ENCODE measurements at regions not wholly inside any gene's neighbourhood (a gene's known extent, or its start where the extent isn't known, plus 50 kb on each side); places are given as distances from the start of the nearest gene placed in this dataset.

DNA sequence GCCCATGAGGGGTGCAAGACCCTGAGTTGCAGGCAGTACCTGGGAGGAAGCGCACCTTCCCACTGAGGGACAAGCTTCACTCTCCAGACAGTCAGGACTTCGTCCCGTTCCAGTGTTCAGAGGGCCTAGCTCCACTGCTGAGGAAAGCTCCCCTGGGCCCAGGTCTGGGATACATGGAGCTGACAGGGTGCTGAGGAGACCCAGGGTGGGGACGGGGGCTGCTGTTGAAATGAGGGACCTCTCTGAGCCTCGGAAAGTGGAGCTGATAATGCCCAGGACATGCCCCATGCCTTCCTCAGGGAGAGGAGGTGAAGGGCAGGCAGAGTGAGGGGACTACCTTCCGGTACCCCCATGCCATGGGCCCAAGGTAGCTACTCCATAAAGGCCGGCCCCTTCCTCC, 169.2 kb upstream of the MYCN start:
- TF ChIP-seq, protein P1, sequence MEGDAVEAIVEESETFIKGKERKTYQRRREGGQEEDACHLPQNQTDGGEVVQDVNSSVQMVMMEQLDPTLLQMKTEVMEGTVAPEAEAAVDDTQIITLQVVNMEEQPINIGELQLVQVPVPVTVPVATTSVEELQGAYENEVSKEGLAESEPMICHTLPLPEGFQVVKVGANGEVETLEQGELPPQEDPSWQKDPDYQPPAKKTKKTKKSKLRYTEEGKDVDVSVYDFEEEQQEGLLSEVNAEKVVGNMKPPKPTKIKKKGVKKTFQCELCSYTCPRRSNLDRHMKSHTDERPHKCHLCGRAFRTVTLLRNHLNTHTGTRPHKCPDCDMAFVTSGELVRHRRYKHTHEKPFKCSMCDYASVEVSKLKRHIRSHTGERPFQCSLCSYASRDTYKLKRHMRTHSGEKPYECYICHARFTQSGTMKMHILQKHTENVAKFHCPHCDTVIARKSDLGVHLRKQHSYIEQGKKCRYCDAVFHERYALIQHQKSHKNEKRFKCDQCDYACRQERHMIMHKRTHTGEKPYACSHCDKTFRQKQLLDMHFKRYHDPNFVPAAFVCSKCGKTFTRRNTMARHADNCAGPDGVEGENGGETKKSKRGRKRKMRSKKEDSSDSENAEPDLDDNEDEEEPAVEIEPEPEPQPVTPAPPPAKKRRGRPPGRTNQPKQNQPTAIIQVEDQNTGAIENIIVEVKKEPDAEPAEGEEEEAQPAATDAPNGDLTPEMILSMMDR (IDR thresholded peaks at IDR 0.05; ENCODE audit: insufficient read depth, low read depth, low read length): no peak
- no peak for TF ChIP-seq EZH2 (IDR thresholded peaks at IDR 0.05; ENCODE audit: insufficient read depth, low read length)
- Histone ChIP-seq H3K36me3 (ENCODE audit: insufficient read depth, low read length) (no peaks in the 10 kb centered on the region), H3K27ac (ENCODE audit: low read depth, low read length) (no peak overlapping the region), H2AFZ (ENCODE audit: low read depth, low read length) (no peak overlapping the region), H3K79me2 (ENCODE audit: insufficient read depth, low read length) (no peaks in the 10 kb centered on the region), H3K4me2 (ENCODE audit: low read length) (no peak overlapping the region), H3K4me1 (ENCODE audit: insufficient read depth, low read length) (no peaks in the 10 kb centered on the region), H3K27me3 (ENCODE audit: insufficient read depth, low read length) (no peaks in the 10 kb centered on the region), H3K4me3 (ENCODE audit: insufficient read depth, low read depth, low read length) (no peak overlapping the region), H3K9ac (ENCODE audit: low read length) (no peak overlapping the region), H3K9me3 (ENCODE audit: insufficient read depth, low read depth, low read length) (no peaks in the 10 kb centered on the region), H4K20me1 (ENCODE audit: insufficient read depth, low read length) (no peaks in the 10 kb centered on the region)
- no peak for DNase-seq (ENCODE audit: low read depth)
- Mint-ChIP-seq H3K4me3 (ENCODE audit: unreplicated experiment) (no peak overlapping the region), H3K4me1 (ENCODE audit: low read depth, unreplicated experiment) (peaks cover 5% of the 10 kb centered on the region), H3K27me3 (ENCODE audit: low read depth, unreplicated experiment) (peaks cover 23% of the 10 kb centered on the region), H3K36me3 (ENCODE audit: low read depth, unreplicated experiment) (no peaks in the 10 kb centered on the region), H3K27ac (ENCODE audit: unreplicated experiment) (no peak overlapping the region), H3K9me3 (ENCODE audit: unreplicated experiment) (no peaks in the 10 kb centered on the region)
- FAIRE-seq: no peak

DNA sequence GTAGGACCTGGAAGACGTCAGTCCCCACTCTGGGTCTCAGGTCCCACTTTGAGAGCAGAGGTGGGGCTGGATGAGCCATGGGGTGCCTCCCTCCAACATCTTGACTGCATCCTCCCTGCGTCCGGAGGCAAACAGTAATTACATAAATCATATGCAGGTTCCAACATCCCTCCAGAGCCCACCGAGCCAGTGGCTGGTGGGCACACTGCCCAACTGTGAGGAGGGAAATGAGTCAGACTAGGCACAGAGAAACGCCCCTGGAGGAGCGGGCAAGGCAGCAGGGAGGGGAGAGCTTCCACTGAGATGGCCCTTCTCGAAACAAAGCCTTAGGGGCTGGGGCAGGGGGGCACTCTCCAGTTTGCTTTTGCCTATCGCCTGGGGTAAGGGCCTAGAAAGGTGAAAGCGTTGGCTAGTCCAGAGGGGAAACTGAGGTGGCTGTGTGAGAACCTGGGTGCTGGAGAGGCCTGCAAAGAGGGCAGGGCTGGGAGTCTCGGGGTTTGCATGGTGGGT, 168.2 kb upstream of the MYCN start:
- Histone ChIP-seq H4K20me1 (ENCODE audit: insufficient read depth, low read length) (no peaks in the 10 kb centered on the region), H3K79me2 (ENCODE audit: insufficient read depth, low read length) (no peaks in the 10 kb centered on the region), H3K4me2 (ENCODE audit: low read length) (no peak overlapping the region), H3K27ac (ENCODE audit: low read depth, low read length) (no peak overlapping the region), H3K27me3 (ENCODE audit: insufficient read depth, low read length) (no peaks in the 10 kb centered on the region), H3K4me3 (ENCODE audit: insufficient read depth, low read depth, low read length) (no peak overlapping the region), H3K9me3 (ENCODE audit: insufficient read depth, low read depth, low read length) (no peaks in the 10 kb centered on the region), H3K9ac (ENCODE audit: low read length) (no peak overlapping the region), H3K4me1 (ENCODE audit: insufficient read depth, low read length) (no peaks in the 10 kb centered on the region), H3K36me3 (ENCODE audit: insufficient read depth, low read length) (no peaks in the 10 kb centered on the region), H2AFZ (ENCODE audit: low read depth, low read length) (no peak overlapping the region)
- Mint-ChIP-seq H3K4me3 (ENCODE audit: unreplicated experiment) (no peak overlapping the region), H3K4me1 (ENCODE audit: low read depth, unreplicated experiment) (peaks cover 13% of the 10 kb centered on the region), H3K27ac (ENCODE audit: unreplicated experiment) (no peak overlapping the region), H3K27me3 (ENCODE audit: low read depth, unreplicated experiment) (peaks cover 18% of the 10 kb centered on the region), H3K36me3 (ENCODE audit: low read depth, unreplicated experiment) (no peaks in the 10 kb centered on the region), H3K9me3 (ENCODE audit: unreplicated experiment) (no peaks in the 10 kb centered on the region)
- DNase-seq (ENCODE audit: low read depth) (no peak), FAIRE-seq (no peak)
- TF ChIP-seq EZH2 (IDR thresholded peaks at IDR 0.05; ENCODE audit: insufficient read depth, low read length): no peak
- TF ChIP-seq, protein P1 (IDR thresholded peaks at IDR 0.05; ENCODE audit: insufficient read depth, low read depth, low read length): no peak

DNA sequence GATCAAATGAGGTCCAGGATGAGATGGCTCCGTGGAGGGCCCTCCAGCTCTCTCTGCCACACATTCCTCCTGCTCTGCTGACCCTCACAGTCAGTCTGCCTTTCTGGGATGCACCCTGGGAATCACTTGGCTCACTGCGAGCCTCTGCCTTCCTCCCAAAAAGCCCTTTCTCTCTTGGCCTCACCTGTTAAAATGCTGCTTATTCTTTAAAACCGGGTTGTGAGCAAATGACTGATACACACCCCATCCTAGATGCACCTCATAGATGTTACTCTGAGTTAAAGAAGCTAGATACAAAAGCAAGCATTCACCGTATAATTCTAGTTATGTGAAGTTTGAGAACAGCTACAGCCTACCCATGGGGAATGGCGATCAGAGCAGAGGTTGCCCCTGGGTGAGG, 167.7 kb upstream of the MYCN start:
- Histone ChIP-seq H3K9me3 (ENCODE audit: insufficient read depth, low read depth, low read length) (no peaks in the 10 kb centered on the region), H3K4me2 (ENCODE audit: low read length) (no peak overlapping the region), H3K27me3 (ENCODE audit: insufficient read depth, low read length) (no peaks in the 10 kb centered on the region), H2AFZ (ENCODE audit: low read depth, low read length) (no peak overlapping the region), H3K27ac (ENCODE audit: low read depth, low read length) (no peak overlapping the region), H4K20me1 (ENCODE audit: insufficient read depth, low read length) (no peaks in the 10 kb centered on the region), H3K4me1 (ENCODE audit: insufficient read depth, low read length) (no peaks in the 10 kb centered on the region), H3K4me3 (ENCODE audit: insufficient read depth, low read depth, low read length) (no peak overlapping the region), H3K9ac (ENCODE audit: low read length) (no peak overlapping the region), H3K79me2 (ENCODE audit: insufficient read depth, low read length) (no peaks in the 10 kb centered on the region), H3K36me3 (ENCODE audit: insufficient read depth, low read length) (no peaks in the 10 kb centered on the region)
- H3K27me3 Mint-ChIP-seq (ENCODE audit: low read depth, unreplicated experiment): peaks cover 18% of the 10 kb centered on the region
- no peak overlapping the region for H3K4me3 Mint-ChIP-seq (ENCODE audit: unreplicated experiment)
- FAIRE-seq (no peak), DNase-seq (ENCODE audit: low read depth) (no peak)
- no peak overlapping the region for H3K27ac Mint-ChIP-seq (ENCODE audit: unreplicated experiment)
- H3K36me3 Mint-ChIP-seq (ENCODE audit: low read depth, unreplicated experiment): no peaks in the 10 kb centered on the region
- no peaks in the 10 kb centered on the region for H3K9me3 Mint-ChIP-seq (ENCODE audit: unreplicated experiment)
- TF ChIP-seq, protein P1 (IDR thresholded peaks at IDR 0.05; ENCODE audit: insufficient read depth, low read depth, low read length): no peak
- no peak for TF ChIP-seq EZH2 (IDR thresholded peaks at IDR 0.05; ENCODE audit: insufficient read depth, low read length)
- peaks cover 13% of the 10 kb centered on the region for H3K4me1 Mint-ChIP-seq (ENCODE audit: low read depth, unreplicated experiment)

Measured in astrocyte (in vitro differentiated cells and primary cell).